Mesenchymal stem cell (in vitro differentiated cells and primary cell): ENCODE measurements at regions not wholly inside any gene's neighbourhood (a gene's known extent, or its start where the extent isn't known, plus 50 kb on each side); places are given as distances from the start of the nearest gene placed in this dataset.
A peak's percentile ranks its signal among the peaks of the same experiment; 100 is the strongest.

Source experiments
- DNase-seq: peaks from one replicate; pipeline ENCODE4 v3.0.0-alpha.2; 2013
- H2AFZ ChIP-seq: one replicate; pipeline ENCODE4 v1.6.1; 2013; ENCODE audit warnings: low read depth, mild to moderate bottlenecking, control low read depth, inconsistent platforms, low read length, moderate library complexity
- H2AK5ac ChIP-seq: 2 replicates; pipeline ENCODE4 v1.6.1; 2013; ENCODE audit warnings: low read length, moderate library complexity, mild to moderate bottlenecking, inconsistent platforms; ENCODE audit not compliant: severe bottlenecking
- H2BK120ac ChIP-seq: one replicate; pipeline ENCODE4 v1.6.1; 2013; ENCODE audit warnings: low read depth, mild to moderate bottlenecking, inconsistent platforms, low read length, moderate library complexity
- H2BK12ac ChIP-seq, 2 experiments: one replicate each; pipeline ENCODE4 v1.6.1; 2013; ENCODE audit warnings: inconsistent platforms in 2 of 2, low read length in 2 of 2, mild to moderate bottlenecking in 2 of 2, moderate library complexity in 2 of 2, control low read depth in 1 of 2
- H2BK15ac ChIP-seq: one replicate; pipeline ENCODE4 v1.6.1; 2013; ENCODE audit warnings: mild to moderate bottlenecking, low read depth, inconsistent platforms; ENCODE audit not compliant: poor library complexity, severe bottlenecking
- H2BK5ac ChIP-seq: 2 replicates; pipeline ENCODE4 v1.6.1; 2013; ENCODE audit warnings: low read depth, mild to moderate bottlenecking, low read length, control low read depth, inconsistent platforms; ENCODE audit not compliant: poor library complexity, severe bottlenecking
- H3K14ac ChIP-seq, 2 experiments: one replicate each; pipeline ENCODE4 v1.6.1; 2013; ENCODE audit warnings: inconsistent platforms in 2 of 2, low read length in 2 of 2, control low read depth in 1 of 2, mild to moderate bottlenecking in 1 of 2, moderate library complexity in 1 of 2
- H3K18ac ChIP-seq, 2 experiments: one replicate each; pipeline ENCODE4 v1.6.1; 2013; ENCODE audit warnings: inconsistent platforms in 2 of 2, low read length in 2 of 2, control low read depth in 1 of 2, low read depth in 1 of 2, mild to moderate bottlenecking in 1 of 2
- H3K23ac ChIP-seq, 2 experiments: one replicate each; pipeline ENCODE4 v1.6.1; 2013; ENCODE audit warnings: inconsistent platforms in 2 of 2, low read length in 2 of 2, mild to moderate bottlenecking in 2 of 2, moderate library complexity in 2 of 2, control low read depth in 1 of 2
- H3K27ac ChIP-seq: 2 replicates; pipeline ENCODE4 v1.5.1; 2013; ENCODE audit warnings: mild to moderate bottlenecking, moderate library complexity, low read length, control low read depth, inconsistent platforms; ENCODE audit not compliant: poor library complexity, severe bottlenecking
- H3K27me3 ChIP-seq, 2 experiments: 2 replicates each; pipeline versions ENCODE4 v1.6.1 to v1.7.0; 2013; ENCODE audit warnings: low read length in 2 of 2, mild to moderate bottlenecking in 2 of 2, moderate library complexity in 2 of 2, control low read depth in 1 of 2, inconsistent platforms in 1 of 2; ENCODE audit not compliant: control insufficient read depth in 1 of 2, insufficient read depth in 1 of 2
- H3K36me3 ChIP-seq, 2 experiments: 2 replicates each; pipeline versions ENCODE4 v1.6.1 to v1.7.0; 2013; ENCODE audit warnings: low read length in 2 of 2, control low read depth in 1 of 2, inconsistent platforms in 1 of 2, low read depth in 1 of 2, mild to moderate bottlenecking in 1 of 2; ENCODE audit not compliant: insufficient read depth in 2 of 2, control insufficient read depth in 1 of 2
- H3K4ac ChIP-seq, 2 experiments: one replicate each; pipeline ENCODE4 v1.6.1; 2013; ENCODE audit warnings: inconsistent platforms in 2 of 2, low read length in 2 of 2, mild to moderate bottlenecking in 2 of 2, moderate library complexity in 2 of 2, control low read depth in 1 of 2, low read depth in 1 of 2
- H3K4me1 ChIP-seq: 2 replicates; pipeline ENCODE4 v1.6.1; 2013; ENCODE audit warnings: low read depth, low read length, control low read depth; ENCODE audit not compliant: control insufficient read depth, insufficient read depth
- H3K4me2 ChIP-seq: 2 replicates; pipeline ENCODE4 v1.6.1; 2013; ENCODE audit warnings: low read length, mild to moderate bottlenecking, inconsistent platforms; ENCODE audit not compliant: poor library complexity, severe bottlenecking
- H3K4me3 ChIP-seq, 2 experiments: 2 replicates each; pipeline versions ENCODE4 v1.5.1 to v1.7.0; 2013; ENCODE audit warnings: low read length in 2 of 2, mild to moderate bottlenecking in 2 of 2, control low read depth in 1 of 2, low read depth in 1 of 2; ENCODE audit not compliant: insufficient read depth in 1 of 2
- H3K79me1 ChIP-seq: replicated peaks from 2 replicates; pipeline ENCODE4 v1.6.1; 2013; ENCODE audit warnings: mild to moderate bottlenecking, control low read depth, low read length, inconsistent platforms; ENCODE audit not compliant: poor library complexity, severe bottlenecking
- H3K9ac ChIP-seq: 2 replicates; pipeline ENCODE4 v1.7.0; 2013; ENCODE audit warnings: mild to moderate bottlenecking, low read length, moderate library complexity
- H3K9me3 ChIP-seq: 2 replicates; pipeline ENCODE4 v1.7.0; 2013; ENCODE audit warnings: mild to moderate bottlenecking, low read length; ENCODE audit not compliant: control insufficient read depth
- H4K8ac ChIP-seq: one replicate; pipeline ENCODE4 v1.6.1; 2013; ENCODE audit warnings: inconsistent platforms, mild to moderate bottlenecking, low read length, moderate library complexity
- H4K91ac ChIP-seq: one replicate; pipeline ENCODE4 v1.6.1; 2013; ENCODE audit warnings: mild to moderate bottlenecking, low read length, inconsistent platforms
- WGBS: methylation state at CpG from one replicate; pipeline ENCODE4 v1.1.7; 2013; ENCODE audit warnings: mixed read lengths; 5-methylcytosine and 5-hydroxymethylcytosine counted together

- Histone ChIP-seq H2BK15ac (no peak overlapping the region), H3K4ac (no peak overlapping the region), H3K18ac (no peak overlapping the region), H3K79me1 (no peaks in the 10 kb centered on the region), H3K27ac (no peak overlapping the region), H2AK5ac (peak overlapping the region; percentile 88), H3K14ac (no peak overlapping the region), H4K8ac (no peak overlapping the region), H2BK12ac (no peak overlapping the region), H3K4me3 (no peak overlapping the region), H3K9me3 (no peaks in the 10 kb centered on the region), H3K27me3 (peaks cover 0 to 18% of the 10 kb centered on the region in 2 experiments), H3K9ac (no peak overlapping the region), H2BK120ac (no peak overlapping the region), H3K36me3 (no peaks in the 10 kb centered on the region), H2BK5ac (no peak overlapping the region), H3K23ac (no peak overlapping the region), H3K4me1 (peaks cover 6% of the 10 kb centered on the region), H4K91ac (no peak overlapping the region), H2AFZ (no peak overlapping the region), H3K4me2 (no peak overlapping the region)
- 57% methylated on average over 3 of the region's 3 CpGs for WGBS
- no peak for DNase-seq
These were observed 197.9 kb downstream of the CDCA7 start for GRCh38 chr2:173552531-173552930.

GRCh38 chr2:173553593-173553992 lies 198.9 kb downstream of the CDCA7 start:
- H2BK120ac ChIP-seq = no peak overlapping the region
- no peak overlapping the region for H3K4me3 ChIP-seq
- H3K4me1 ChIP-seq = peaks cover 6% of the 10 kb centered on the region
- no peaks in the 10 kb centered on the region for H3K79me1 ChIP-seq
- 87% methylated on average over 5 of the region's 6 CpGs for WGBS
- no peaks in the 10 kb centered on the region for H3K9me3 ChIP-seq
- no peak overlapping the region for H3K9ac ChIP-seq
- no peak overlapping the region for H4K91ac ChIP-seq
- no peak overlapping the region for H2AFZ ChIP-seq
- no peak overlapping the region for H2BK5ac ChIP-seq
- H3K18ac ChIP-seq = no peak overlapping the region
- H3K4me2 ChIP-seq = no peak overlapping the region
- no peak for DNase-seq
- H3K27ac ChIP-seq = no peak overlapping the region
- H2AK5ac ChIP-seq = peak overlapping the region; percentile 10
- no peak overlapping the region for H3K14ac ChIP-seq
- H2BK15ac ChIP-seq = no peak overlapping the region
- peaks cover 0 to 29% of the 10 kb centered on the region in 2 experiments for H3K27me3 ChIP-seq
- no peak overlapping the region for H4K8ac ChIP-seq
- no peaks in the 10 kb centered on the region for H3K36me3 ChIP-seq
- H3K4ac ChIP-seq = no peak overlapping the region
- H3K23ac ChIP-seq = no peak overlapping the region
- H2BK12ac ChIP-seq = no peak overlapping the region

- H3K14ac ChIP-seq = no peak overlapping the region
These were observed 201.2 kb downstream of the CDCA7 start for GRCh38 chr2:173555833-173556232.

GRCh38 chr2:173556816-173557215 lies 202.1 kb downstream of the CDCA7 start:
- 98% methylated on average over 4 of the region's 5 CpGs for WGBS
- no peaks in the 10 kb centered on the region for H3K36me3 ChIP-seq
- DNase-seq = no peak
- H2AK5ac ChIP-seq = no peak overlapping the region
- no peak overlapping the region for H2AFZ ChIP-seq
- no peak overlapping the region for H3K4me3 ChIP-seq
- no peak overlapping the region for H3K4ac ChIP-seq
- no peak overlapping the region for H3K14ac ChIP-seq
- no peak overlapping the region for H4K91ac ChIP-seq
- peaks cover 0 to 41% of the 10 kb centered on the region in 2 experiments for H3K27me3 ChIP-seq
- H2BK5ac ChIP-seq = no peak overlapping the region
- no peak overlapping the region for H3K4me2 ChIP-seq
- H3K9ac ChIP-seq = no peak overlapping the region
- no peak overlapping the region for H2BK15ac ChIP-seq
- no peaks in the 10 kb centered on the region for H3K9me3 ChIP-seq
- no peak overlapping the region for H2BK120ac ChIP-seq
- H3K79me1 ChIP-seq = no peaks in the 10 kb centered on the region
- H4K8ac ChIP-seq = no peak overlapping the region
- H3K4me1 ChIP-seq = peaks cover 6% of the 10 kb centered on the region
- H3K18ac ChIP-seq = no peak overlapping the region
- no peak overlapping the region for H2BK12ac ChIP-seq
- no peak overlapping the region for H3K27ac ChIP-seq
- H3K23ac ChIP-seq = no peak overlapping the region

More at GRCh38 chr2:173555833-173556232, 201.2 kb downstream of the CDCA7 start:
- Histone ChIP-seq H2AK5ac (no peak overlapping the region), H2BK15ac (no peak overlapping the region), H3K27ac (peak overlapping the region; percentile 23), H3K79me1 (no peaks in the 10 kb centered on the region), H2BK120ac (no peak overlapping the region), H3K9me3 (no peaks in the 10 kb centered on the region), H3K9ac (no peak overlapping the region), H3K4me2 (no peak overlapping the region), H3K4ac (no peak overlapping the region), H2BK5ac (no peak overlapping the region), H3K23ac (no peak overlapping the region), H2AFZ (no peak overlapping the region), H3K4me1 (peaks cover 6% of the 10 kb centered on the region), H3K27me3 (peaks cover 0 to 40% of the 10 kb centered on the region in 2 experiments), H4K91ac (no peak overlapping the region), H3K18ac (no peak overlapping the region), H2BK12ac (no peak overlapping the region), H3K36me3 (no peaks in the 10 kb centered on the region), H4K8ac (no peak overlapping the region), H3K4me3 (no peak overlapping the region)
- no peak for DNase-seq
- no CpG with 5 or more reads among the region's 1 CpG for WGBS
